Muscle layer of duodenum (tissue), 2 donors: ENCODE measurements at regions not wholly inside any gene's neighbourhood (a gene's known extent, or its start where the extent isn't known, plus 50 kb on each side); places are given as distances from the start of the nearest gene placed in this dataset.
"Not testable (repeated sequence)": the region's sequence is repeated elsewhere in the genome, so short reads cannot be mapped to it uniquely, and the experiment has no call there.

ENCODE experiments used
- H3K27ac ChIP-seq: one replicate; pipeline ENCODE4 v1.7.0; 2013; ENCODE audit warnings: mild to moderate bottlenecking, low read length
- H3K27me3 ChIP-seq: one replicate; pipeline ENCODE4 v1.7.0; 2013; ENCODE audit warnings: low read depth, mild to moderate bottlenecking, control low read depth, low read length
- H3K36me3 ChIP-seq, 2 donors: one replicate each; pipeline ENCODE4 v1.7.0; 2013; ENCODE audit warnings: low read length in 2 of 2, control low read depth in 1 of 2, mild to moderate bottlenecking in 1 of 2; ENCODE audit not compliant: insufficient read depth in 2 of 2, control insufficient read depth in 1 of 2
- H3K4me1 ChIP-seq, 2 donors: one replicate each; pipeline ENCODE4 v1.7.0; 2013; ENCODE audit warnings: low read length in 2 of 2, mild to moderate bottlenecking in 2 of 2, control low read depth in 1 of 2, moderate library complexity in 1 of 2; ENCODE audit not compliant: insufficient read depth in 2 of 2, control insufficient read depth in 1 of 2
- H3K4me3 ChIP-seq, 2 donors: one replicate each; pipeline ENCODE4 v1.7.0; 2013; ENCODE audit warnings: low read length in 2 of 2, low read depth in 1 of 2, mild to moderate bottlenecking in 1 of 2
- H3K9me3 ChIP-seq, 2 donors: one replicate each; pipeline ENCODE4 v1.7.0; 2013; ENCODE audit warnings: low read length in 2 of 2, control low read depth in 1 of 2, mild to moderate bottlenecking in 1 of 2; ENCODE audit not compliant: control insufficient read depth in 1 of 2
- donor health status: healthy.

GRCh38 chr2:184449760-184450159, 148.6 kb upstream of the ZNF804A start:
- no peaks in the 10 kb centered on the region for H3K36me3 ChIP-seq
- no peaks in the 10 kb centered on the region for H3K9me3 ChIP-seq
- no peaks in the 10 kb centered on the region for H3K4me1 ChIP-seq
- H3K27me3 ChIP-seq: no peaks in the 10 kb centered on the region
- no peak overlapping the region for H3K4me3 ChIP-seq
- no peak overlapping the region for H3K27ac ChIP-seq

DNA sequence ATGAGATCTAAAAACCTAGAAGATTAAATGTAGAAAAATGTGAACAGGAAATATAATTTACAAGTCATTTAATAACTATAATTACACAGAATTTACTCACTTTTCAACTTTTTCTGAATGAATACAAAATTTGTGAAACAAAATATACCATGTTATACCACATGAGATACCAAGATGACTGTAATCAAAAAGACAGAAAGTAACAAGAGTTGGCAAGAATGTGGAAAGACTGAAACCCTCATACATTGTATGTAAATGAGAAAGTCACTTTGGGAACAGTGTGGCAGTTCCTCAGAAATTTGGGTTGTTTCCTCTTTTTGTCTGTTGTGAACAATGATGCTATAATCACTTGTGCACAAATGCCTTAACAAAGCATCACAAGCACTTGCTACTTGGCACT, 145.4 kb upstream of the ZNF804A start:
- Histone ChIP-seq H3K27me3 (no peaks in the 10 kb centered on the region), H3K9me3 (no peaks in the 10 kb centered on the region), H3K4me3 (no peak overlapping the region), H3K27ac (no peak overlapping the region), H3K36me3 (no peaks in the 10 kb centered on the region), H3K4me1 (no peaks in the 10 kb centered on the region)

GRCh38 chr2:184455624-184456023, 142.7 kb upstream of the ZNF804A start:
- no peak overlapping the region for H3K4me3 ChIP-seq
- no peaks in the 10 kb centered on the region for H3K36me3 ChIP-seq
- H3K27ac ChIP-seq: no peak overlapping the region
- H3K4me1 ChIP-seq: no peaks in the 10 kb centered on the region
- H3K27me3 ChIP-seq: no peaks in the 10 kb centered on the region
- H3K9me3 ChIP-seq: no peaks in the 10 kb centered on the region

DNA sequence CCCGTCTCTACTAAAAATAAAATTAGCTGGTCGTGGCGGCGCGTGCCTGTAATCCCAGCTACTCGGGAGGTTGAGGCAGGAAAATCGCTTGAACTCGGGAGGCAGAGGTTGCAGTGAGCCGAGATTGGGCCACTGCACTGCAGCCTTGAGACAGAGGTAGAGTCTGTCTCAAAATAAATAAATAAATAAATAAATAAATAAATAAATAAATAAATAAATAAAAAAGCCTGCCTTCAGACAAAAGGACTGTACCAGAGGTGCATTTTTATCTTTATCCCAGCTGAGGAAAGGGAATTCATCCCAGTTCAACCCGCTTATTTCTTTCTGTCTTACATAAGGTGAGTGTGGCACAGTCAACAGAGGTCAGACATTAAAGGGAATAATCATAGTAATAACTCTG, 141.6 kb upstream of the ZNF804A start:
- not testable (repeated sequence) for H3K4me3 ChIP-seq, H3K36me3 ChIP-seq, H3K27ac ChIP-seq, H3K4me1 ChIP-seq, H3K9me3 ChIP-seq, H3K27me3 ChIP-seq

DNA sequence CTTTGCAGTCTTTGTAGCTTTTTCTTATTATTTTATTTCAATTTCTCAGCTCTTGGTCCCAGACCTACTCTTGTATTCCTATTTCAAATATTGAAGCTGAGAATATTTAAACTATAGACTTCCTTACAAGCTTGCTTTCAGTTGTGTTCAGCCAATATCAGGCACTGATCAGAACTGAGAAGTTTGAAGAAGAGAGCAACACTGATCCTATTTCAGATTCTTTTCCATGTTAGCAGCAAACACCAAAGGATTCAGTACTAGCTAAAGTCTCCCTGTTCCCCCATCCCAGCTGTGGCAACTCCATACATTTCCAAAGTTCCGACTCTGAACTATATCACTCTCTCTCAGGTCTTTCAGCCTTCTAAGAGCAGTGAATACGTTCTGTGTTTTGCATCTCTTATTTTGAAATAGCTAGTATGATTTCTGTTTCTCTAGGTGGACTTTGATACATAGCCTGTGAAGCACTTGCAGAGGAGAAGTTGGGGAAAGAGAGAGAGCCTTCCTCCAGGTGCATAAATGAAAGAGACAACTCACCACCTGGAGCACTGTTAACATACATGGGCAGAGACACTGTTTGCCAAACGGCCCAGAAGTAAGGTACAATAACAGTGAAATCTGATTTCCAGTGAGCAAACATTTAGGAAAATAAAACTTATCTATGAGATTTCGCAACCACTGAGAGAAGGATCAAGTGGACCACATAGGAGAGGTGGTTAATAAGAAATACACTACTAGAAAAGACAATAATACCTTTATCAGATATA, 135.0 kb upstream of the ZNF804A start:
- Histone ChIP-seq H3K4me1 (no peaks in the 10 kb centered on the region), H3K4me3 (no peak overlapping the region)

GRCh38 chr2:184463866-184464248, 134.5 kb upstream of the ZNF804A start:
- Histone ChIP-seq H3K4me1 (no peaks in the 10 kb centered on the region), H3K27me3 (no peaks in the 10 kb centered on the region), H3K9me3 (no peaks in the 10 kb centered on the region), H3K4me3 (no peak overlapping the region), H3K27ac (no peak overlapping the region), H3K36me3 (no peaks in the 10 kb centered on the region)

More for the DNA sequence above, 135.0 kb upstream of the ZNF804A start:
- Histone ChIP-seq H3K27ac (no peak overlapping the region), H3K27me3 (no peaks in the 10 kb centered on the region), H3K9me3 (no peaks in the 10 kb centered on the region), H3K36me3 (no peaks in the 10 kb centered on the region)

- H3K4me1 ChIP-seq: no peaks in the 10 kb centered on the region
- no peaks in the 10 kb centered on the region for H3K27me3 ChIP-seq
- no peak overlapping the region for H3K27ac ChIP-seq
- H3K4me3 ChIP-seq: no peak overlapping the region
- H3K36me3 ChIP-seq: no peaks in the 10 kb centered on the region
- no peaks in the 10 kb centered on the region for H3K9me3 ChIP-seq
Measured at GRCh38 chr2:184468826-184469225, 129.5 kb upstream of the ZNF804A start.

DNA sequence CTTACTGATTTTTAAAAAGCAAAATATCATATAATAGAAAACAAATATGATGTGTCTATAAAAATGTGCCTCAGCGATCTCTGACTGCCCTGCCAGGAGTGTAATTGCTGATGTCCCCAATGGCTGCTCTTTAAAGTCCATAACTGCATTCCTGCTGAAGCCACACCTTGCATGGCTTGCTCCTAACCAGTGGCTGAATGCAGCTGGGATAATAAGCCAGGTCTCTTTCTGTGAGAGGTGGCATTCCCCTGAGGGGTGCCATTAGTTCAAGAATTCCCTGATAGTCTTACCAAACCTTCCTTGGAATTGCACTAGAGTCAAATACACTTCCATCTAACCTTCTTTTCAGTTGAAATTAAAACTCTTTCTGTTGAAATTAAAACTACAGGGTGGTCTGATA, 125.8 kb upstream of the ZNF804A start:
- no peaks in the 10 kb centered on the region for H3K36me3 ChIP-seq
- H3K4me1 ChIP-seq: no peaks in the 10 kb centered on the region
- H3K27me3 ChIP-seq: no peaks in the 10 kb centered on the region
- no peaks in the 10 kb centered on the region for H3K9me3 ChIP-seq
- no peak overlapping the region for H3K27ac ChIP-seq
- H3K4me3 ChIP-seq: no peak overlapping the region

DNA sequence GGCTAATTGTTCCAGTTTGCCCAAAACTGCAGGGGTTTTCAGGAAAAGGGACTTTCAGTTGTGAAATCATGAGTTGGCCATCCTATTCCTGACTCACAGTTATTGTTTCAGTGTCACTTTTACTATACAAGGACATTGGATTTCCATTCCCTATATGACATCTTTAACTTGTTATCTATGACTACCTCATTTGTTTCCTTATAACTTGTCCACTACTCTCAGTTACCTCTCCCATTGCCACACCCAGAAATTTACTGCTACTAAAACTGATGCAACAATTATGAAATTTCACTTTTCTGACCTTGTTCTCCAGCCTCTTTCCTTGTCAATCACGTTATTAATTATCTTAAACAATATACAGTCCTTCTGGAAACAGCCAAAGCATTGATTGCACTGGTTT, 116.5 kb upstream of the ZNF804A start:
- no peak overlapping the region for H3K4me3 ChIP-seq
- no peaks in the 10 kb centered on the region for H3K36me3 ChIP-seq
- H3K27me3 ChIP-seq: no peaks in the 10 kb centered on the region
- H3K27ac ChIP-seq: no peak overlapping the region
- H3K9me3 ChIP-seq: no peaks in the 10 kb centered on the region
- no peaks in the 10 kb centered on the region for H3K4me1 ChIP-seq

DNA sequence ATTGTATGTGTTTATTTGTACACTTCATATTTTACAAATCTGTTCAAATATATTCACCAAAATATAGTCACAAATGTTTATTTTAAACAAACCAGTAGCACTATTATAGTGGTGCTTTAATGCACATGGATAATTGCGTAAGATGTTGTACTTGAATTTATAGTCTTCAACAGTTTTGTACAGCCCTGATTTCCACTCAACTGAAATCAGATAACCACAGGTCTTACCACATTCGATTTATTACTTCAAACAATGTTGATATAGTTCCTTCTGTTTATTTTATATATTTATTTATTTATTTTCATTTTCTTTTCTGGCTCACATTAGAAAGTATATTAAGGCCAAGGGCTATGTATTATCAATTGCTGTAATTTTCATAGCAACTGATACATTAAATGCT, 99.4 kb upstream of the ZNF804A start:
- Histone ChIP-seq H3K36me3 (no peaks in the 10 kb centered on the region), H3K27ac (no peak overlapping the region), H3K4me3 (no peak overlapping the region), H3K9me3 (peaks cover 0 to 2% of the 10 kb centered on the region in 2 donors), H3K4me1 (no peaks in the 10 kb centered on the region), H3K27me3 (no peaks in the 10 kb centered on the region)

- H3K4me3 ChIP-seq: no peak overlapping the region
- no peak overlapping the region for H3K27ac ChIP-seq
- no peaks in the 10 kb centered on the region for H3K4me1 ChIP-seq
- H3K27me3 ChIP-seq: no peaks in the 10 kb centered on the region
- no peaks in the 10 kb centered on the region for H3K36me3 ChIP-seq
- H3K9me3 ChIP-seq: no peaks in the 10 kb centered on the region
Measured at GRCh38 chr2:184504252-184504651, 94.1 kb upstream of the ZNF804A start.

DNA sequence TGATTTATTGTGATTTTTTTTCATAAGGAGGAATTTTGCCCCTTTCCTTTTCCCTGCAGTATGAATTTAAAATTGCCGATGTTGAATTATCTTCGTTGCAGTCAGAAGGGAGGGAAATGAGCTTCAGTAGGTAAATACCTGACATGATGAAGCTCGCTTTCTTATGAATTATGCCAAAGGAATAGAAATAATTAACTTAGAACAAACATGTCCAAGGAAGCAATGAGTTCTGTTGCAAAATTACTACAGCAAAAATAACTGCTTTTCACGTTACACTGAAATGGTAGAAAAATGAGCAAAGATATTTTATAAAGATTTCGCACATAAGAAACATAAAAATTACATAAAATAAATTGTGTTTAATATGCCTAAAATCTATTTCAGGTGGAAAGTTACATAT, 91.1 kb upstream of the ZNF804A start:
- Histone ChIP-seq H3K4me1 (no peaks in the 10 kb centered on the region), H3K36me3 (no peaks in the 10 kb centered on the region), H3K4me3 (no peak overlapping the region), H3K9me3 (no peaks in the 10 kb centered on the region), H3K27me3 (no peaks in the 10 kb centered on the region), H3K27ac (no peak overlapping the region)
